Adrenal gland (tissue), 5 donors: ENCODE measurements at regions not wholly inside any gene's neighbourhood (a gene's known extent, or its start where the extent isn't known, plus 50 kb on each side); places are given as distances from the start of the nearest gene placed in this dataset.

Experiments
- CTCF ChIP-seq, 6 experiments: fragments of 450-650 bp in 4 of 6; fragments of 200-600 bp in 2 of 6; sonication (generic) in 1 of 6; IDR thresholded peaks; 1 replicate in 5 of 6; 2 replicates in 1 of 6; pipeline versions ENCODE4 v1.5.1 to v1.8.0; 2016 to 2021; ENCODE audit warnings: antibody characterized with exemption in 6 of 6, mild to moderate bottlenecking in 2 of 6, moderate library complexity in 1 of 6
- POLR2A ChIP-seq, 2 donors: fragments of 450-650 bp; IDR thresholded peaks; one replicate each; pipeline ENCODE4 v1.6.1; 2017; ENCODE audit warnings: antibody characterized with exemption in 2 of 2, mild to moderate bottlenecking in 2 of 2, moderate library complexity in 1 of 2
- donor health status: DM: no; HTN: no; CAD: no.

GRCh38 chr14:71560751-71561150 is 371.5 kb upstream of the RGS6 start:
- no peak for TF ChIP-seq CTCF (IDR thresholded peaks at IDR 0.05)
- no peak for TF ChIP-seq POLR2A (IDR thresholded peaks at IDR 0.05)
